Midbrain (tissue), 1 donor: ENCODE measurements at regions not wholly inside any gene's neighbourhood (a gene's known extent, or its start where the extent isn't known, plus 50 kb on each side); places are given as distances from the start of the nearest gene placed in this dataset.
A peak's percentile ranks its signal among the peaks of the same experiment; 100 is the strongest.

Experiments used
- DNase-seq: peaks from one replicate; lab custom pipeline; 2025; lab: John Stamatoyannopoulos, UW

DNA sequence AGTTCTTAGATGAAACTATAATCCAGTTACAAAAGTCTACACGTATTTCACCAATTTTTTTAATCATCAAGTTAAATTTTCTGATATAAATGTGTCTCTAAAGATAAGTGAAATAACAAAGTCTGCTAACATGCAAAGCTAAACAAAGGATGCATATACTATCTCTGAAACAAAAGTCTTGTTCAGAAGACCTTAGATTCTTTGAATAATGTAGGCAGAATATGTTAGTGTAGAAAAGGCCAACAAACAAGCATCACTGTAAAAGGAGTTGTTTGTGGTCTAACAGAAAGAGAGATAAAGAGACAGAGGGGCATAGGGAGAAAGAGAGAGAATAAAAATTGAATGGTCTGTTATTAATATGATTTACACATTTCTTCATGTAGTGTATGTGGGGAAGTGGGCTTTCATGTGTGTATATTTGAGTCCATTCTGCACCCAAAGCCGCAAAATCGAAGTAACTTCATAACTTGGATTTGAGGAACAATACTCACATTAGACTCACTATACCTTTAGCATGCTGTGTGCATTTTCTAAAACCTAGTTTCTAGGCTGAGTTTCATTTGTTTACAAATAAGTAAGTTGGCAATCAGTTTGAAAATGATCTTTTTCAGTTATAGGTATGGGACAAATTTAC is 734.8 kb upstream of the REG3G start:
- peak; percentile 60 for DNase-seq

DNA sequence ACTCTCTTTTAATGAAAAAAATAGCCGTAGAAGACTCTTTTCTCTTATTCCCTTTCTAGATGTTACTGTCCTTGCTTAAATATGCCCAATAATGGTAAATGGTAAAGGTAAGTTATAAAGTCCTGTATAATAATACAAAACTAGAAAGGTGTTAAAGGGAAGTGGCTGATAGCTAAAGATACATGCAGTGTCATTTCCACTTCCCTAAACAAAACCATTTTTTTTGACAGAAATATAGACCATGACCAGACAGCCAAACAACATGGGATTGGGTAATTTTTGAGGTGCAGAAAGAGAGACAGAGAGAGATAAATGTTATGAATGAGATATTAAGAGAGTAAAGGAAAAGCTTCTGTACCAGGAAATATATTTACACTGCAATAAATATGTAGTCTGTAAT is 731.7 kb upstream of the REG3G start:
- DNase-seq: no peak

DNA sequence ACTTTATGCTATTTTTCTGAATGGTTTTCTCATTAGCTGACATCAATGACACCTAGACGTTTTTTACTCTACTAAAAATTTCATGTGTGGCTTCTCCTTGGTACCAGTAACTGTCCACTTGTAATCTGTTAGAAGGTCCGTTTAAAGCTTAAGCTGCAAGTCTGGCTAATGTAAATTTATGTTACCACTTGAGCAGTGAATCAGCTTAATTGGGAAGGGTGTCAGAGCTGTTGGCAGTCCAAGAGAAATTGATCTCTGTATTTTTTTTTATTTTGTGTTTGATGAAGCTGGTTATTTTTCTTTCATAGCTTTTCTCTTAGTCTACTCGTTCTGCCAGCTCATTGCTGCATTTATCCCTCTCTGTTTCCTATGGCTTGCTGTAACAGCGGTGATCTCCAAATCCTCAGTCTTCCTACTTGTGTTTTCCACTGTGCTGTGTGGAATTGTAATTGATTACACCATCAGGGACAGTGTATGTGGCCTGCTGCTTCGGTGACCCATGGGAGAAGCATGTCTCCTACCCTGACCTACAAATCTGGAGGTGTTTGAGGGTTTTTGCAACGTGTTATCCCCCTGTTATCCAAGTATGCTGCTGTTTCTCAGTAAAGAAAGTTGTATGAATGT is 724.2 kb upstream of the REG3G start:
- no peak for DNase-seq

DNA sequence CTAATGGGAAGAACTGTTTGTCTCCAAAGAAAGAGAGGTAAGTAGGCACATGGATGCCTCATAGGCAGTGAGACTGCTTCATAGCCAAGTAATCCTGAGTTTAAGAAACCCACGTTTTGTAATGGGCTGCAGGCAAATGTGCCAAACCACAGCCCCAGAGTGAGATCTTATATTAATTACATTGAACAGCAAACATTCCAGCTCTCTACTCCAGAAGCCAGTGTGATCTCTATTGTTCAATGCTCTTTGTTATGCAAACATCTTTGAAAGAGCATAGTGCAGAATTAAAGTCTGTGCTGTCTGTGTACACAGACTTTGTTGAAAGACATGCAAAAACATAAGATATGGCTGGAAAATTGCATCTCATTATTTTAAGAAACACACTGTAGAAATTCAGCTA is 720.8 kb upstream of the REG3G start:
- DNase-seq: no peak

DNA sequence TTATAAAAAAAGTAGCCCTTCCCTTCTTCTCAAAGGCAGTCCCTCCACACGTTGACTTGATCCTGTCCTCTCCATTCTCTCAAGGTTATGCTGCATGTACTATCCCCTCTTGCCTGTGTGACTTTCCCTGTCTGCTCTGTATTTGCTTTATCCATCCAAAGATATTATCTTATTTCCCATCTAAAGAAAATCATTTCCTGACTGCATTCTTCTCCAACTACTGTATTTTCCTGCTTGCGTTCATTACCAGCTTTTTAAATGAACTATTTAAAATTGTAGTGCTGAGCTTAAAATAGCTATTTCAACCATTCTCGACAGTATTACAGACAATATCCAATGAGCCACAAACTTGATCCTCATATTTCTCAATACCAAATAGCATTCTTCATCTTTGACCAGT is 716.0 kb upstream of the REG3G start:
- no peak for DNase-seq

DNA sequence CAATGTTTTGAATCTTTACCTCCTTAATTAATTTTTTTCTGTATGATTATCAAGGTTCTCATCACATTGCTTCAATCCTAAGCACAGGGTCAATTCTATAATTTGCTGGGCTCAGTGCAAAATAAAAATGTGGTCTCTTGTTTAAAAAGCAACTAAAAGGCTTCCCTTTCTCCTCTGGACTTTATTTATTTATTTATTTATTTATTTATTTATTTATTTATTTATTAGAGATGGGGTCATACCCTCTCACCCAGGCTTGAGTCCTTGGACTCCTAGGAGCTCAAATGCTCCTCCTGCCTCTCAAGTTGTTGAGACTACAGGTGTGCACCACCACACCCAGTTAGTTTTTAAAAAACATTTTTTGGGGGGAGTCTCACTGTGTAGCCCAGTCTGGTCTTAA is 710.1 kb upstream of the REG3G start:
- no peak for DNase-seq

DNA sequence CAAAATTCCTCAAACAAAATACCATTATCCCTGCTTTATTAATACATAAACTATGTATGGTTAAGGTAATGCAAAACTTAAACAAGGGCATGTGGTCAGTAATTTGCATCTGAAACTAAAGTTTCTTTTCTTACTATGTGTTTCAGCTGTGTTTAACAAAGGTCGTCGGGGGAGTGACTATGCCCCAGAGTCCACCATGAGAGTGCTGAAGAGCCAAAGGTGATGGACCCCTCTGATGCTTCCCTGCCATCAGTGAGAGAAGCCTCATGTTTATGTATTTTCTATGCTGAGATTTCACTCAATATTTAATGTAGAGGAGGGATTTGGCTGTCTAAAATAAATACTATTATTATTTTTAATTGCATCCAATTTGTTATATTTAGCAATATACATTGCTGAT is 707.2 kb upstream of the REG3G start:
- DNase-seq: no peak

DNA sequence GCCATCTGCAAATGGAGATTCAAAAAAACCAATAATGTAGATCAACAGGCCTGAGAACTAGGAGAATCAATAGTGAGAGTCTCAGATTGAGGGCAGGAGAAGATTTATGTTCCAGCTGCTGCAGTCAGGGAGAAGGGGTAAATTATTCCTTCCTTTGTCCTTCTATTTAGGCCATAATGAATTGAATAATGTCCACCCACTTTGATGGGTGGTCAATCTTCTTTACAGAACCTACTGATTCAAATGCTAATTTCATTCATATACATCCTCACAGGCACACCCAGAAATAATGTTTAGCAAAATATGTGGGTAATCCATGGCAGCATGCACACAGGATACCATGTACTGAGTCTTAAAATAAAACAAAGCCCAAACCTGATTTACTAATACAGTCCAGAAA is 695.3 kb upstream of the REG3G start:
- no peak for DNase-seq

DNA sequence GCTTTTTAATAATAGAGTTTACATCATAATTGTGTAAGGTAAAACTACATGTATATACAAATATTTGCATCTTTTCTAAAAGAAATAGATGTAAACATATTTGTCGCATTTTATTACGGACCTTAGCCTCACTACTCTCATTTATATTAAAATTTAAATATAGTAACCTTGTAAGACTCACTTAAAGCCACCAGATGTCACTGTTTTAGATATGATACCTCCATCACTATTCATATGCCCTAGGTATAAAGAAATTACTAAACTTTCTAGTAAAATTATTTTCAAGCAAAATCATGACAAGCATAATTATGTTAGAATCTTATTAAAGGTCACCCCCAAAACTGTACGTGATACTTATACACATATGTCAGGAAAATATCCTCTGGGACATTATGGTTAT is 674.3 kb upstream of the REG3G start:
- DNase-seq: peak; percentile 2

DNA sequence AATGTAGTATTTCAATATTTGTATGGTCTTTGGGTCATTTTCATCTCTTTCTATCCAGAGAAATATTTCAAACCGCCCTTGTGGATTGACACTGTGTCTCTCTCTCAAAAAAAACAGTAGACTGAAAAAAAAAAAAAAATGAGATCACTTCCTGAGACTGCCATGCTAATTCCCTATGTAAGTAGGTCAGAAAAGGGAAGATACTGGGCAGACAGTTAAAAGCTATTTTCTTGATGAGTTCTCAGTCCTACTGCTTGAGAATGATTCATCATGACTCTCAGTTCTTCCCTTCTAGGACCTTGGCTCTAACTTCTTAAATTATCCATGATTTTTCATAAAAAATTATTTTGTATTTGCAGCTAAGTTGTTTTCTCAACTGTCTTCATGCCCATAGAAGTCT is 672.3 kb upstream of the REG3G start:
- no peak for DNase-seq

DNA sequence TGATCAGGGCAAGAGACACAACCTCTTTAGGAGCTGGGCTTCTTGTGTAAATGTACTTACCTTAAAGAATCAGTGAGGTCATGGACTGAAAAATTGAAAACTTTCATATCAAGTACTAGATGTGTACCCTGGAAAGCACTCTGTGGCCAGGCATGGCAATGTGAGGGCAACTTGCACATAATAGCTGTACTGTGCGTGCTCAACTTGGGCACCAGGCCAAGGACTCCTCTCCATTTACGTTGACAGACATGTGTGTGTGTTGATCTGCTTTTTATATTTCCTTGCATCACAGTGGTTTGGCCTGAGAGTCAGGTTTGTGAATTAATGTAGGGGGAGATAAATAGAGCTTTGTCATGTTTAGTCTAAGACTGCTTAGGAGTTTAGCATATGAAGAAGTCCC is 669.5 kb upstream of the REG3G start:
- DNase-seq: no peak

DNA sequence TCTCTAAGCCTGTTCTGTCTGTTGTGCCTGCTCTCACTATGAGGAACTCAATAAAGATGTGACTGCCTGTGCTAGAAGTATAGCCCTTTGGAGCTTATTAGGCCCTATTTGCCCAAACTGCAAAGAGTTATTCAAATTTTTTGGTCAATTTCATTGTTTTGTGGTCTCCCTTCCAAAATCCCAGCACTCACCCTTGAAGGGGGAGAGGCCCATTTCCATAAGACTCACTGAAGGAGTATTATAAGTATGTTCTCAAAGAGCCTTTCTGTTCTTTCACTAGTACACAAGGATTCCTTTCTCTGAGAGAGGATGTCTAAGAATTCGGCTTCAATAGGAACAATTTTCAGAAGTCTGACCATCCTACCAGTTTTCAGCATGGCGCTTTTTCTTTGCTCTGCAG is 641.9 kb upstream of the REG3G start:
- no peak for DNase-seq

DNA sequence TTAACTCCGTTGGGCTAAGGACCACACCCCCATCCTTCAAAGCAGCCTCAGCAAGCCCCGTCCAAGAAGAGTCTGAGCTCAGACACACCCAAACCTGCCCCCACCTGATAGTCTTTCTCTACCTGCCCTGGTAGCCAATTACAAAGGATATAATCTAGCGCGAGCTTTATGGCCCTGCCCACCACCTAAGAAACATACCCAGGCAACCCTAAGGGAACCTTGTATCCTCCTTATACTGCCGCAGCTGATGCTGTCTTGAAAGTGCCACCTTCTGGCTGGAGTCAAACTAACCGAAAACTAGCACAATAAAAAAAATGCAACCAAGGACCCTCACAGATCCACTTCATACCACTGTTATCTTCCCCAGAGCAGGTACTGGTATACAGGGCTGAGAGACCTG is 628.3 kb upstream of the REG3G start:
- DNase-seq: no peak

DNA sequence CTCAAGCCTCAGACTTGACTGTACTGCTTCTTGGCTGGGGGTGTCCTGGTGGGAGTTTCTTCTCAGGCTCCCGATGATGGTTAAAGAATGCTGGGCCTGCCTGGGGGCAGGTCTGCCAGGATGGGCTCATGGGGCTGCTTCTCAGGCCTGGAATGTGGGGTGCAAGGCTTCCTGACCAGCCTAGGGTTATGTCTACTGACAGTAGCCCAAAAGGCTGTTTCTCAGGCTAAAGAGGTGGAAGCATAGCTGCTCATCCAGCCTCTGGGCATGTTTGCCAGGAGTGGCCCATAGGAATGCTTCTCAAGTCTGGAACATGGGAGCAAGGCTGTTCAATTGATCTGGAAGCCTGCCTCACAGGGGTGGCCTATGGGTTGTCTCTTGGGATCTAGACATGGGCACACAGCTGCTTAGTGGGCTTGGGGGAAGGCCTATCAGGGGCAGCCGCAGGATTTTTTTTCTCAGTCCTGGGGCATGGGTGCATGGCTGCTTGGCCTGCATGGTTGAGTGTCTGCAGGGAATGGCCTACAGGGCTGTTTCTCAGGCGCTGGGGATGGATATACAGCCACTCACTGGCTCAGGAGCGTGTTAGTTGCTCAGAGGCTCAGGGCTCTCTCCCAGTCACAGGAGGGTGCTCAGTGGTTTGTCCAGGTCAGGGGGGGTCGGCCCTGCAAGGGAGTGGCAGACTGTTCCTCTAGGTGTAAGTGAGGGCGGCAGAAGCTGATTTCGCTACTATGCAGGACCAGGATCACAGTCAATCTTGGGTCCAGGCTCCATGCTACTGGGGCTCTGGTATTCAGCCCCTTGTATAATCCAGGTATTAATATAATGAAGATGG is 617.3 kb upstream of the REG3G start:
- no peak for DNase-seq

DNA sequence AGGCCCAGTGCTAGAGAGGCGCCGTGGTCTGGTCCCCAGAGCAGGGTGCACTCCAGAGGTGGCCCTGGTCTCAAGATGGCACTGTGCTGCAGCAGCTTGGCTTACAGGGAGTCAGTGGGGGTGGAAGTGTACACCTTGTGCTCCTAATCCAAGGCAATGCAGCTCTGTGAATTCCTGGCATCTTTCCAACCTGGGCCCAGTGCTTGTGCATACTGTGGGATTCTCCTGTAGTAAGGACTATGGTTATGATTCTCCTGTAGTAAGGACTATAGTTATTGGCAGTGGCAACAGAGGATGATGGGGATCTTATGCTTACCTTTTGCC is 616.7 kb upstream of the REG3G start:
- no peak for DNase-seq

DNA sequence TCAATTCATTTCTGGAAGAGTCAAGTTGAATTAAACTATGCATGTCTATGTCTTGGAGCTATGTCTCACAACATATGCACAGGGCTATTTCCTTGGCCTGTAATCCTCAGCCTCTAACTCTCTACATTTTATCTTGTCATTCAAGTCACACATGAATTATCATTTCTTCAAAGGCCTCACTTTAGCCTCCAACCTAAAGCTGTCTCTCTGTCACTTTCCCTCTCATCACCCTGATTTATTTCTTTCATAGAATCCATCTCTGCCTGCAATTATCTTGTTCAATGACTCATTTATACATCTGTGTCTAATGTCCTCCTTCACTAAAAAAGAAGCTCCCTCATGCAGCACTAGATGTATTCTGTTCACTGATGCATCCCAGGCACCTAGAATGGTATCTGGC is 614.2 kb upstream of the REG3G start:
- DNase-seq: no peak

DNA sequence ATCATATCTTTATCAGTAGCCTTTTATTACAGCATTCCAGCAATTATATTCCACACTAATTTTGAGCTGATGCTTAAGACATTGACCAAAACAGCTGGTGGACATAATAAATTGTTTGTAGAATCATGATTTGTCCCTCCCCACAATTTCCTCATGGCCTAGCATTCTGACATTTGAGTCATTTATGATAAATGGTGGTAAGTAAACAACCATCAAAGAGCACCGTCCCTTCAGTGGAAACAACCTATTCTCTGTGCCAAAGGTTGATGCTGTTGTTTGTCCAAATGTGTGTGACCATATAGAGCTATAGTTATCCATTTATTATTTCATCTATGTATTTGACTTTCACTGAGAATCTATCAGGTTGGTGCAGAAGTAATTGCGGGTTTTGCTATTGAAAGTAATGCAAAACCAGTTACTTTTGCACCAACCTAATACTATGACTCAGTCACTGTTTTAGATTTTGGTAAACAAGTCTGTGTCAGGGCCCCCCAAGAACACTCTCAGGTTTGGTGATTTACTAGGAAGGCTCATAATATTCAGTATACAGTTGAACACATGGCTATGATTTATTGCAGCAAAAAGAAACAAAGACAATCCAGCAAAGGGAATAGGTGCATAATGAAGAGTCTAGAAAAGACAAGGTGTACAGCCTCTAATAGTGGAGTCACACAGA is 608.7 kb upstream of the REG3G start:
- no peak for DNase-seq

DNA sequence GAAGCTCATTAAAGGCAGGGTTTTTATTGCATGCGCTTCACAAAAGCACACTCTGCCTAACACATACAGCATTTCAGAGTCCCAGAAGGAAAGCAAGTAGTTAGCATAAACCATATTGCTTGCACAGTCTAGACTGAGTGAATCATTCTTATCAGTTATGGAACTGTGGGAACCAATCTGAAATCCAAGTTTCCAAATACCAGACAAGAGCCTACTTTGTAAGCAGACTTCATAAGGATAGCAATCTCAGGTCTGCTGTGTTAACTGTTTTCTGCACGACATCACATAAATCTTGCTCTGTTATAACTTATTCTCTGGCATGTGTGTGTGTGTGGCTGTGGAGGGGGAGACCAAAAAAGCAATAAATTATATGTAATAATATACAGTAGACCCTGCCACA is 608.1 kb upstream of the REG3G start:
- no peak for DNase-seq

DNA sequence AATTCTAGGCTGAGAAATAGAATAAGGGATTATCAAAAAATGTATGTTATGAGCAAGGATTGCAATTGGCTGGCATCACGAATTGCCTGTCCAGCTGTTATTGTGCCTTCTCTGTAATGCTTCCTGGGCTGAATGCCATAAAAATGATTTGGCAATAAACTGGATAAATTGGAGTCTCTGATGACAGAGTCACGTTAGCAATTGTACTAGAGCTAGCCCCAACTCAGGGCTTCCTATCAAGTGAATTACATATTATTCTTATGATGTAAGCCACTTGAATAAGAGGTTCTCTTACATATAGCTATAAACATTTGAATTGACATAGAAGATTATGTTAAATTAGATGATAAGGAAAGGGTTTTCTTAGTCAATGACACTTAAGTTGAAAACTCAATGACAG is 607.5 kb upstream of the REG3G start:
- no peak for DNase-seq

DNA sequence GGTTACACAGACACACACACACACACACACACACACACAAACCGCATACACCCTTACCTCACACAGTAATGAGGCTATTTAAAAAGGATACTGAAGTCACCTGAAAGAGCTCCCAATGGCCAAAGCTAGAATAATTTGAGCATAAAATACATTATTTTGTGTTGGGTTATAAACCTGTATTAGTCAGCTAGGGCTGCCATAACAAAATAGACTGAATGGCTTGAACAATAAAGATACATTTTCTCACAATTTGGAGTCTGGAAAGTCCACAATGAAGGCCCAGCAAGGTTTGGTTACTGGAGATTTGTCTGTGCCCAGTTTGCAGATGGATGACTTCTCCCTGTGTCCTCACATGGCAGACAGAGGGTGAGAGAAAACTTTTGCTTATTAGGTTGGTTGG is 605.4 kb upstream of the REG3G start:
- DNase-seq: no peak

DNA sequence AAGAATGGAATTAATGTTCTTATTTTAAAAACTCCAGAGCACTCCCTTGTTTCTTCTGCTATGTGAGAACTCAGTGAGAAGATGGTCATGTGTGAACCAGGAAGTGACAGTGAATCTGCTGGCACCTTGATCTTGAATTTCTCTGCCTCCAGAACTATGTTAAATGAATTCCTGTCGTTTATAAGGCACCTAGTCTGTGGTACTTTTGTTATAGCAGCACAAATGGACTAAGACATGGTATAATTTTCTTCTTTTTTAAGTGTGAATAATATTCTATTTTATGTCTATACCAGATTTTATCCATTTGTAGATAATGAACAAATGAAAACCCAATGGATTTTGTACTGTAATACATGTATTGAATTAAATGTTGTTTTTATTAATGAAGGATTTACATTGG is 601.9 kb upstream of the REG3G start:
- DNase-seq: no peak

DNA sequence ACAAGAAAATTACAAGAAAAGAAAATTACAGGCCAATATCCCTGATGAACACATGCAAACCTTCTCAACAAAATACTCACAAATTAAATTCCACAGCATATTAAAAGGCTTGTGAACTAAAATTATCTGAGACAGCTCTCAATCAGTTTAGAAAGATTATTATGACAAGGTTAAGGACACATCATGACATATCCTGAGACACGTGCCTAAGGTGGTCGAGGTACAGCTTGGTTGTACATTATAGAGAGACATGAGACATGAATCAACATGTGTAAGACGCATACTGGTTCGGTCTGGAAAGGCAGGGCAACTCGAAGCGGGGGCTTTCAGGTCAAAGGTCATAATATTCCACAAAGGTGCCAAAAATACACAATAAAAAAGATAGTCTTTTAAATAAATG is 598.3 kb upstream of the REG3G start:
- no peak for DNase-seq

DNA sequence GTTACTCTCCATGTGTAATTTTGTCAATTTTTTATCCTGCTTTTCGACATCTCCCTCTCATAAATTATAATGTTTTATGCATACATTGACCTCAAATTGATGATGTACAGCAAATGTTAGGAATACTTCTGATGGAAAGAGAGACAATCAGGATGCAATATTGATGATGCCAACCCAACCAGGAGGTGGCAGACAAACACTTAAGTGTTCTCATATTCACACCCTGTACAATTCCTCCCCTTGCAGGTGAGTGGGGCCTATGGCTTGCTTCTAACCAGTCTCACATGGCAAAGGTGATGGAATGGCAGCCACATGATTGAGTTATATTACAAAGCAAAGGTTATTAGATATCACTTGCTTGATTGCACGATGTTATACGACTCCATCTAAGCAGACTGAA is 594.3 kb upstream of the REG3G start:
- no peak for DNase-seq
